Neural cell (in vitro differentiated cells): ENCODE measurements at regions not wholly inside any gene's neighbourhood (a gene's known extent, or its start where the extent isn't known, plus 50 kb on each side); places are given as distances from the start of the nearest gene placed in this dataset.

Source experiments
- H2AFZ ChIP-seq: fragments of 200-600, 300-800 bp; sonication (generic), shearing (Covaris generic); 2 replicates; pipeline ENCODE4 v1.6.0; 2014; ENCODE audit warnings: low read depth, mild to moderate bottlenecking, antibody characterized with exemption, low read length, moderate library complexity
- H3F3A ChIP-seq: fragments of 200-600 bp; shearing (Covaris generic); 2 replicates; pipeline ENCODE4 v1.6.1; 2016; ENCODE audit warnings: mild to moderate bottlenecking, moderate library complexity, mixed read lengths, antibody characterized with exemption, low read length; ENCODE audit not compliant: insufficient read depth, poor library complexity, severe bottlenecking
- H3K27ac ChIP-seq: fragments of 200-600, 300-800 bp; sonication (generic), shearing (Covaris generic); 2 replicates; pipeline ENCODE4 v1.5.1; 2014; ENCODE audit warnings: mild to moderate bottlenecking, low read length, moderate library complexity
- H3K27me3 ChIP-seq: fragments of 300-800, 200-600 bp; sonication (generic), shearing (Covaris generic); 2 replicates; pipeline ENCODE4 v1.6.0; 2014; ENCODE audit warnings: mild to moderate bottlenecking, low read depth, low read length, moderate library complexity; ENCODE audit not compliant: insufficient read depth
- H3K36me3 ChIP-seq: fragments of 300-800, 200-600 bp; sonication (generic), shearing (Covaris generic); 2 replicates; pipeline ENCODE4 v1.5.1; 2014; ENCODE audit warnings: mild to moderate bottlenecking, antibody characterized with exemption, low read length, moderate library complexity; ENCODE audit not compliant: insufficient read depth
- H3K4me2 ChIP-seq: fragments of 300-800, 200-600 bp; sonication (generic), shearing (Covaris generic); 2 replicates; pipeline ENCODE4 v1.6.0; 2014; ENCODE audit warnings: mild to moderate bottlenecking, low read length
- H3K4me3 ChIP-seq: fragments of 300-800, 200-600 bp; sonication (generic), shearing (Covaris generic); 2 replicates; pipeline ENCODE4 v1.5.1; 2014; ENCODE audit warnings: mild to moderate bottlenecking, low read length, moderate library complexity
- H3K79me2 ChIP-seq: fragments of 200-600 bp; shearing (Covaris generic); replicated peaks from 2 replicates; pipeline ENCODE4 v1.6.0; 2014; ENCODE audit warnings: mild to moderate bottlenecking, low read length, moderate library complexity; ENCODE audit not compliant: insufficient read depth
- H3K9ac ChIP-seq: fragments of 300-800, 200-600 bp; sonication (generic), shearing (Covaris generic); 2 replicates; pipeline ENCODE4 v1.6.1; 2016; ENCODE audit warnings: mild to moderate bottlenecking, low read length, mixed read lengths
- H3K9me2 ChIP-seq: fragments of 200-600 bp; shearing (Covaris generic); 2 replicates; pipeline ENCODE4 v1.6.1; 2016; ENCODE audit warnings: mild to moderate bottlenecking, low read length, mixed read lengths; ENCODE audit not compliant: insufficient read depth
- H3K9me3 ChIP-seq: fragments of 200-600, 300-800 bp; sonication (generic), shearing (Covaris generic); 2 replicates; pipeline ENCODE4 v1.6.1; 2016; ENCODE audit warnings: mild to moderate bottlenecking, mixed run types, low read length, moderate library complexity, mixed read lengths
- H4K20me1 ChIP-seq: fragments of 200-600 bp; shearing (Covaris generic); 2 replicates; pipeline ENCODE4 v1.6.1; 2016; ENCODE audit warnings: mild to moderate bottlenecking, mixed run types; ENCODE audit not compliant: insufficient read depth
- EP300 ChIP-seq: fragments of 450-650 bp; conservative IDR thresholded peaks from 2 replicates; pipeline ENCODE4 v1.6.1; 2014; ENCODE audit warnings: antibody characterized with exemption, mild to moderate bottlenecking, moderate library complexity; ENCODE audit not compliant: poor library complexity, severe bottlenecking
- EZH2 ChIP-seq: fragments of 200-600, 300-800 bp; shearing (Covaris generic), sonication (generic); IDR thresholded peaks from 2 replicates; pipeline ENCODE4 v1.6.1; 2014; ENCODE audit warnings: antibody characterized with exemption, low read length, borderline replicate concordance, mild to moderate bottlenecking; ENCODE audit not compliant: insufficient read depth, poor library complexity, severe bottlenecking
- MXI1 ChIP-seq: fragments of 450-650 bp; conservative IDR thresholded peaks from 2 replicates; pipeline ENCODE4 v1.6.1; 2014; ENCODE audit warnings: antibody characterized with exemption, mild to moderate bottlenecking; ENCODE audit not compliant: poor library complexity, severe bottlenecking
- POLR2AphosphoS5 ChIP-seq: IDR thresholded peaks from 2 replicates; pipeline ENCODE4 v1.6.1; 2012
- RAD21 ChIP-seq: fragments of 450-650 bp; conservative IDR thresholded peaks from 2 replicates; pipeline ENCODE4 v1.6.1; 2014; ENCODE audit warnings: antibody characterized with exemption, mild to moderate bottlenecking, moderate library complexity
- SMC3 ChIP-seq: fragments of 450-650 bp; conservative IDR thresholded peaks from 2 replicates; pipeline ENCODE4 v1.6.1; 2014; ENCODE audit warnings: antibody characterized with exemption, mild to moderate bottlenecking, moderate library complexity; ENCODE audit not compliant: poor library complexity
- TAF1 ChIP-seq: IDR thresholded peaks from 2 replicates; pipeline ENCODE4 v1.6.1; 2012; ENCODE audit warnings: low read depth
- TF ChIP-seq, protein P1 (sequence below): fragments of 450-650 bp; IDR thresholded peaks from 2 replicates; pipeline ENCODE4 v1.5.1; 2014; ENCODE audit warnings: antibody characterized with exemption, mild to moderate bottlenecking, moderate library complexity; ENCODE audit not compliant: poor library complexity, severe bottlenecking
- TF ChIP-seq, protein P2 (sequence below): IDR thresholded peaks from 2 replicates; pipeline ENCODE4 v1.6.1; 2012; ENCODE audit warnings: borderline replicate concordance

DNA sequence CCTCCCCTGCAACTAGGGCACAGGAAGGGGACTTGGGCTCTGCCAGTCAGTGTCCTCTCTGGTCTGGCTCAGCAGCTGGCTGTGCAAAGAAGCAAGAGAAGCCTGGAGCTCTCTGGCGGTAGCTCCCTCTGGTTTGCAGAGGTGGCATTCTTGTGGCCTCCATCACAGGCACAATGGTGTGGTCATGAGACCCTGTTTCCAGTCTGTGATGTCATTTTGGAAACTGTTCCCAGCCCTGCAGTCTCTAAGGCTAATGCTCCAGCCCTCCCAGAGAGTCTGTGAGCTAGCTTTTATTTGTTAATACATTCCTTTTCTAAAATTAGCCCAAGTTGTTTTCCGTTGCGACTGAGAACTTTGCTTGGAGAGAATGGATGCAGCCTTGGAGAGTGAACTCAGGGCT, 69.5 kb upstream of the FOXQ1 start:
- TF ChIP-seq, protein P1, sequence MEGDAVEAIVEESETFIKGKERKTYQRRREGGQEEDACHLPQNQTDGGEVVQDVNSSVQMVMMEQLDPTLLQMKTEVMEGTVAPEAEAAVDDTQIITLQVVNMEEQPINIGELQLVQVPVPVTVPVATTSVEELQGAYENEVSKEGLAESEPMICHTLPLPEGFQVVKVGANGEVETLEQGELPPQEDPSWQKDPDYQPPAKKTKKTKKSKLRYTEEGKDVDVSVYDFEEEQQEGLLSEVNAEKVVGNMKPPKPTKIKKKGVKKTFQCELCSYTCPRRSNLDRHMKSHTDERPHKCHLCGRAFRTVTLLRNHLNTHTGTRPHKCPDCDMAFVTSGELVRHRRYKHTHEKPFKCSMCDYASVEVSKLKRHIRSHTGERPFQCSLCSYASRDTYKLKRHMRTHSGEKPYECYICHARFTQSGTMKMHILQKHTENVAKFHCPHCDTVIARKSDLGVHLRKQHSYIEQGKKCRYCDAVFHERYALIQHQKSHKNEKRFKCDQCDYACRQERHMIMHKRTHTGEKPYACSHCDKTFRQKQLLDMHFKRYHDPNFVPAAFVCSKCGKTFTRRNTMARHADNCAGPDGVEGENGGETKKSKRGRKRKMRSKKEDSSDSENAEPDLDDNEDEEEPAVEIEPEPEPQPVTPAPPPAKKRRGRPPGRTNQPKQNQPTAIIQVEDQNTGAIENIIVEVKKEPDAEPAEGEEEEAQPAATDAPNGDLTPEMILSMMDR = no peak
- TF ChIP-seq POLR2AphosphoS5 (no peak), MXI1 (no peak), EP300 (no peak), RAD21 (no peak), TAF1 (no peak), EZH2 (no peak), SMC3 (no peak)
- TF ChIP-seq, protein P2, sequence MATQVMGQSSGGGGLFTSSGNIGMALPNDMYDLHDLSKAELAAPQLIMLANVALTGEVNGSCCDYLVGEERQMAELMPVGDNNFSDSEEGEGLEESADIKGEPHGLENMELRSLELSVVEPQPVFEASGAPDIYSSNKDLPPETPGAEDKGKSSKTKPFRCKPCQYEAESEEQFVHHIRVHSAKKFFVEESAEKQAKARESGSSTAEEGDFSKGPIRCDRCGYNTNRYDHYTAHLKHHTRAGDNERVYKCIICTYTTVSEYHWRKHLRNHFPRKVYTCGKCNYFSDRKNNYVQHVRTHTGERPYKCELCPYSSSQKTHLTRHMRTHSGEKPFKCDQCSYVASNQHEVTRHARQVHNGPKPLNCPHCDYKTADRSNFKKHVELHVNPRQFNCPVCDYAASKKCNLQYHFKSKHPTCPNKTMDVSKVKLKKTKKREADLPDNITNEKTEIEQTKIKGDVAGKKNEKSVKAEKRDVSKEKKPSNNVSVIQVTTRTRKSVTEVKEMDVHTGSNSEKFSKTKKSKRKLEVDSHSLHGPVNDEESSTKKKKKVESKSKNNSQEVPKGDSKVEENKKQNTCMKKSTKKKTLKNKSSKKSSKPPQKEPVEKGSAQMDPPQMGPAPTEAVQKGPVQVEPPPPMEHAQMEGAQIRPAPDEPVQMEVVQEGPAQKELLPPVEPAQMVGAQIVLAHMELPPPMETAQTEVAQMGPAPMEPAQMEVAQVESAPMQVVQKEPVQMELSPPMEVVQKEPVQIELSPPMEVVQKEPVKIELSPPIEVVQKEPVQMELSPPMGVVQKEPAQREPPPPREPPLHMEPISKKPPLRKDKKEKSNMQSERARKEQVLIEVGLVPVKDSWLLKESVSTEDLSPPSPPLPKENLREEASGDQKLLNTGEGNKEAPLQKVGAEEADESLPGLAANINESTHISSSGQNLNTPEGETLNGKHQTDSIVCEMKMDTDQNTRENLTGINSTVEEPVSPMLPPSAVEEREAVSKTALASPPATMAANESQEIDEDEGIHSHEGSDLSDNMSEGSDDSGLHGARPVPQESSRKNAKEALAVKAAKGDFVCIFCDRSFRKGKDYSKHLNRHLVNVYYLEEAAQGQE = no peak
- Histone ChIP-seq H3F3A (no peaks in the 10 kb centered on the region), H3K79me2 (no peaks in the 10 kb centered on the region), H3K9me2 (no peaks in the 10 kb centered on the region), H2AFZ (no peak overlapping the region), H3K36me3 (no peaks in the 10 kb centered on the region), H3K4me3 (no peak overlapping the region), H3K9ac (no peak overlapping the region), H3K27ac (no peak overlapping the region), H3K4me2 (no peak overlapping the region), H3K9me3 (no peaks in the 10 kb centered on the region), H4K20me1 (no peaks in the 10 kb centered on the region), H3K27me3 (no peaks in the 10 kb centered on the region)

DNA sequence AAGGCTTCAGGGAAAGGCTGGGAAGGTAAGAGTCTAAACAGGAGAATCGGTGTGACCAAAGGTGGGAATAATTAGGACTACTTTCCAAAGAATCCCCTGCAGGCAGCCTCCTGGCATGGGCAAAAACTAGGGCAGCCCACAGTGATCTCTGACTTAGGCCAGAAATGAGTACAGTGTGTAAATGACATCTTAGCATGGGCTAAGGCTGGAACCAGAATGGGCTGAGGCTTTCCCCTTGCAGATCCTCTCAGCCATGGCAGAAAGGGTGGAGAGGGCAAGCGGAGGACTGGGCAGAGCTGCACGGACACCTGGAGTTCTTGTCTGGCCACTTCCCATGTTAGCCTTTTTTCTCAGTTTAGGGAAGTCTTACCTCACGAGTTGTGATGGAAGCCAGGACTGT, 69.9 kb upstream of the FOXQ1 start:
- no peak overlapping the region for H3K4me3 ChIP-seq
- no peaks in the 10 kb centered on the region for H3K79me2 ChIP-seq
- H3K4me2 ChIP-seq = no peak overlapping the region
- no peaks in the 10 kb centered on the region for H3K9me2 ChIP-seq
- H3K9me3 ChIP-seq = no peaks in the 10 kb centered on the region
- H3K36me3 ChIP-seq = no peaks in the 10 kb centered on the region
- no peak overlapping the region for H3K27ac ChIP-seq
- H3K9ac ChIP-seq = no peak overlapping the region
- no peaks in the 10 kb centered on the region for H3F3A ChIP-seq
- no peak overlapping the region for H2AFZ ChIP-seq
- TF ChIP-seq EZH2 = no peak
- TF ChIP-seq, protein P2 = no peak
- TF ChIP-seq EP300 = no peak
- no peak for TF ChIP-seq POLR2AphosphoS5
- TF ChIP-seq SMC3 = no peak
- no peak for TF ChIP-seq TAF1
- TF ChIP-seq, protein P1 = no peak
- TF ChIP-seq MXI1 = no peak
- no peak for TF ChIP-seq RAD21
- no peaks in the 10 kb centered on the region for H4K20me1 ChIP-seq
- no peaks in the 10 kb centered on the region for H3K27me3 ChIP-seq
